Fibroblast of skin of right quadriceps (primary cell): ENCODE measurements at regions not wholly inside any gene's neighbourhood (a gene's known extent, or its start where the extent isn't known, plus 50 kb on each side); places are given as distances from the start of the nearest gene placed in this dataset.

Experiments
- DNase-seq: peaks from one replicate; pipeline ENCODE4 v3.0.0-alpha.2; 2013

DNA sequence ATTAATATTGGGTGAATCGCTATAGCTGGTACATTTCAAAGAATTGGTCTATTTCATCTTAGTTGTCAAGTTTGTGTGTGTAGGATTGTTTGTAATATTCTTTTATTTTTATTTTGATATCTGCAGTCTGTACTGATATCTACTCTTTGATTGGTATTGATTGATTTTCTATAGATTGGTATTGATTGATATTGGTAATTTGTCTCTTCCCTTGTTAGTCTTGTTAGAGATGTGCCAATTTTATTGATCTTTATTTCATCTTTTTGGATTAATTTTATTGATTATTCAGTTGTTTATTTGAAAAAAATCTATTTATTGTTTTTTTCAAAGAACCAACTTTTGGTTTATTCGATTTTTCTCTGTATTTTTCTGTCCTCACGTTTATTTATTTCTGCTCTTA is 61.4 kb downstream of the TM2D3 start:
- DNase-seq = no peak

DNA sequence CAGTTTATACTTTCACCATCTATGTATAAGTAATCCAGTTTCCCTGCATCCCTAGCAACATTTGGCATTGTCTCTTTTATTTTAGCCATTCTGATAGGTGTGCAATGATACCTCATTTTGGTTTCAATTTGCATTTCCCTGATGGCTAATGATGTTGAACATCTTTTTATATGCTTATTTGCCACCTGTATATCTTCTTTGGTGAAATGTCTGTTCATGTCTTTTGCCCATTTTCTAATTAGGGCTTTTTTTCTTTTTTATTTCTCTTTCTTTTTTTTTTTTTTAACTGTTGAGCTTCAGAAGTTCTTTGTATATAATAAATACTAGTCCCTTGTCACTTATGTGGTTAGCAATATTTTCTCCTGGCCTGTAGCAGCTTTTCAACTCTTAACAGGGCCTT is 68.9 kb downstream of the TM2D3 start:
- DNase-seq = no peak

DNA sequence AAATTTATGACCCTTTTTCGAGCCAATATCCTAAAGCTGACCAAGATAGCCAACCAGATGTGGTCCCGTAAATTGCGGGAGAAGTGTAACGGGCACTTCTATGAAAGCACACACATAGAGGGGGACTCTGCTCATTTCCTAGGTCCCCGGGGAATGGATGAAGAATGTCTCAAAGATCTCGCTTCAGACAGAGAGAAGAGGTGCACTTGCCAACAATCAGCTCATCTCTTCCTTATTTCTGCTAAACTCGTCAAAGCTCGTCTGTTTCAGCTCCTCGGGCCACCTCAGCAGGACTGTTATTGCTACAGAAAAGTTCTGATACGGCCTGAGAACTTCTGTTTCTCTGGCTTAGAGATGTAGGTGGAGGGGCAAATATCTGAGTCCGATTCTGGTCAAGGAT is 71.8 kb downstream of the TM2D3 start:
- no peak for DNase-seq

DNA sequence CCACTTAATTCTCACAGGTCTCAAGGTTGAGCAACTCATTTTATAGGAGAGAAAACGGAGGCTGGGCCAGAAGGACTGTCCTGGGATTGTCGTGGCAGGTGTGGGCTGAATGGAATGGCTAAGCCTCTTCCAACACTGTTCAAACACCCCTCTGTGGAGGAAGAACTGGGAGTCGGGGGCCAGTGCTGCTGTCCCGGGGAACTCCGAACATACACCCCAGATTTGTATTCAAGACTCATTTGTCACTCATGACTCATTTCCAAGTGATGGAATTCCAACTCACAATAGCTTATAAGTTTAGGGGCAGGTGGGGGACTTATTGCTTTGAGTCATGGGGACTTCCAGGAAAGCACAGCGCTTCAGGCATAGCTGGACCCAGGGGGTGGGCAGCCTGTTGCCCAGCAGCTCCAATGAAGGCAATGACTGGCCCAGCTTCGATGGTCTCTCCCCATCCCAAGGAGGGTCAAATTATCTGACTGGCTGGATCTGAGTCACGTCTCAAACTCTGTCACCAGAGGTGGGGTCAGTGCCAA is 72.5 kb downstream of the TM2D3 start:
- peak; percentile 54 for DNase-seq

DNA sequence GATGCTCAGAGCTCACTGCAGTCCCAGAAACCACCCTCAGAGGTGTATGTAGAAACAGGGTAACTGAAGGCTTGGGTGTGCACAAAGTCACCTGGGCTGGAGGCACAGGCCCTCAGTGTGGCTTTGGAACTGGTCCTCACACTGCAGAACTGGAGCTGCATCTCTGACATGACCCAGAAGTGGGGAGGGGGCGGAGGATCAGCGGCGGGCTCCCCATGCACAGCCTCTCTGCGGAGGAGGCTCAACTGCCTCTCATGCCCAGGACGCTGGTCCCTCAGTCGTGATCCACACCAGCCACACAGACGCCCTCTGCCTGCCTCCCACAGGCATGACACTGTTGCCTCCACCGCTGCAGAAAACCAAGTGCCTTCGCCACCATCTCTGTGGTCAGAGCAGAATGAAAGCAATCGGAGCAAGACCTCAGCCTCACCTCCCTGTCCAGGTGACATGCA is 73.7 kb downstream of the TM2D3 start:
- DNase-seq = no peak

DNA sequence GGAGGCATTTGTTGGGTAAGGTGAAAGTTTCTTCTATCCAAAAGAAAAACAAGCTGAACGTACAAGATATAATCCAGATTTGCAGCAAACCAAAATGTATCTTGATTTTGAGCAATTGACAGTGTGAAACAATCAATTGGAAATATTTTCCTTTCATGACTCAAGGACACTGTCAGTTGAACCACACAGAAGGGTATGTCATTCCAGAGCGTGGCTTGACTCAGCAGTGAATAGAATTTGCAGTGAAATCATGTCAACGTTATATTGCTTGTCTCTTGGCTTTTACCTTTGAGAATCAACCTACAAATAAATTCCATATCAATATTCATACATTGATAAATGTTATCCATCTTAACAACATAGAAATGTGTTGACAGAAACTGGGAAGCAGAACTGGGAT is 78.2 kb downstream of the TM2D3 start:
- no peak for DNase-seq

DNA sequence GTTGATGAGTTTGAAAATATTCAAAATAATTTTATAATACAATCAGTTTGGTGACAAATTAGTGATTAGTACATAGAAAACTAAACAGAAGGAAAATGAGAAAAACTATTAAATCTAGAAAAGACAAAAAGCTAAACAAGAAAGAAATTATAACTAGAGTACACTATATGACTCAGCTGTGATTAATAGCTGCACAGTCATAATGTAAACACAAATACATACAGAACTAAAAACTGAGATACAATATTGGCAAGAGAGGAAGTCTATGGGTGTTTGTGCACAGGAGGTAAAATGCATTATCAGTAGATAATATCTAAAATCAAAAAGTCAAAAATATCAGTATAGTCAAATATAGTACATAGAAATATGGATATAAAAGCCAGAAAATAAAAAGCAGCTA is 80.7 kb upstream of the PCSK6 start:
- DNase-seq = no peak

DNA sequence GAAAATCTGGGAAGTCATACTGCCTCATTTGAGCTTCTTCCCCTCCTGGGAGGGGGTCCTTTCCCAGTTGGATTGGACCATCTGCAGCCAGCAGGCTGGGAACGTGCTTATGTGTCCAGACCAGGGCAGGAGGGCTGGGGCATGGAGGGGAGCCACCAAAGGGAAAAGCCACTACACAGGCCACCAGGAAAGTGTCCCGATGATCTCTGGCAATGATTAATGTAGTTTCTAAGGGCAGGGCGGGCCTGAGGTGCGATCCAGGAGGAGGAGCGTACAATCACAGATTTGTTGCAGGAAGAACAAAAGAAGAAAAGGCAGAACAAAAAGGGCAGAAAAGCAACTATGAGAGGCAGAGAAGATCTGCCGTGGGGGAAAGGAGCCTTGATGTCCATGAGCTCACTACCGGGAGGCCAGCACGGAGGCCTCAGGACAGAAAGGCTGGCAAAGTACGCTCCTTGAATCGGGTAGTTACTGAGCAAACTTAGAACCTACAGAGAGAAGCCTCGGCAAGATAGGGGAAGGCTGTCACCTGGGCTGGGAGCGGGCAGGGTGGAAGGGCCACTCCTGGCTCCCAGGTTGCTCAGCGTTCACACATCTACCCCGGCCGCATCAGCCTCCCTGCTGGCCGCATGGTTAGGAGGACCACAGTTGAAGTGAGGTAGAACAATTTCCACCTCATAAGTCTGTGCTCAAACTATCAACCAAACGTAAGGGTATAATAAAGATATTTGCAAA is 79.5 kb upstream of the PCSK6 start:
- DNase-seq = no peak

DNA sequence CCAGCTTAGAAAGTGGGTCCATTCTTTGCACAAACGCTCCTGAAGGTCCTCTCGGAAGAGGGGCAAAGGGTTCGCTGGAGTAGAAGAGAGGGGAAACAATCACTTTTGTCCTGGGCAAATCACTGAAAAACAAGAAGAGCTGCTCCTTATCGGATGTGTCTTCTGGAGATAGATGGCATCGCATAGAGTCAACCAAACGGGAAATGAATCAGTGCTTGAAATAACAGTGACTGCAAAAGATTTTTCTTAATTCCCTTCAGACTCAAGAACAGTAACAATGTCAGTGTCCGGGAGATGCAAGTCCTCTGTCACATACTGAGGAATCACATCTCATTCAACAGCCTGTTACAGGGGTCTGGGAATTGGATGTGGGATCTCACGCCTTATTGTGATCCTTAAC is 78.8 kb upstream of the PCSK6 start:
- DNase-seq = no peak

DNA sequence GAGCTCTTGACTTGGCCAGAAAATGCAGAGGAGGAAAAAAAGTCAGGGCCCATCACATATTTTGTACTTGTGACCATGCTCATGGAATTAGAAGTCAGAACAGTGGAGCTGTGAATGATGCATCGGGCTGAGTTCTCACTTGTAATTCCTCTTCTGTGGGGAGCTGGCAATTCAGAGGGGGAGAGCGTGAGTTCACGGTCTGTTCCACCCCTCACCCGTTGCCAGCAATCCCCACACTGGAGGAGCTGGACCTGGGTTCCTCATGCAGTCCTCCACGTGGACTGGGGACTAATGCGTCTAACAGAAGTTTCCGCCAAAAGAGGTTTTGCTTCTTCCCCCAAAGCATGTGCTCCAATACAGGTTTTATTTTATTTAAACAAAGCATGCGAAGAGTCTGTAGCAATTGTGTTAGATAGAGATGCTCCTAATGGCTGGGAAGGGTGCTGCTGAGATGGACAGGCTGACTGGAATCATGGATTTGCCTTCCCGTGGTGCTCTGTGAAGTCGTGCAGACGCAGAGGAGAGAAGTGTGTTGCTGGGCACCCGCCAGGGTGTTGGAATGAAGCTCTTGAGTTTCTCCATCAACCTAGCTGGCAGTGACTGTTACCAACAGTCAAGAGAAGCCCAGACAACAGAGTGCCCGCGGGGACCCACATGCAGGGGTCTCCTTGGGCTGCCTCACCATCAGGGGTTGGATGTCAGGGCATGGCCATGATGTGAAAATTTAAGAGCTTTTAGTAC is 77.4 kb upstream of the PCSK6 start:
- no peak for DNase-seq

DNA sequence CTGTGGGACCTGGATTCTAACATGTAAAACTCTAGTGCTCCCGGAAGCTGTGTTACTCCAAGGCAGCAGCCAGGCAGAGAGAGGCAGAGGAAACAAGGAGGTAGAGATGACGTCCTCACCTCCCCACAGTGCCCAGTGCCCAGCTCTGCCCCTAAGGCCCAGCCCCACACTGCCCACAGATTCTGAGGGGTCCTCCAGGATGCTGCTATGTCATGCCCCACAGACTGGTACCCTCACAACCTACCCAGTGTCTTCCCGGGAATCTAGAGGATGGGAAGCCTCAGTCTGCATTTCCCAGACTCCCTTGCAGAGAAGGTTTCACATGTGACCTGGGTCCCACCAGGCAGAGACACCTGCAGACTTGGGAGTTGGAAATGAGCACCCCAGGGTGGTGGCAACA is 75.9 kb upstream of the PCSK6 start:
- no peak for DNase-seq

DNA sequence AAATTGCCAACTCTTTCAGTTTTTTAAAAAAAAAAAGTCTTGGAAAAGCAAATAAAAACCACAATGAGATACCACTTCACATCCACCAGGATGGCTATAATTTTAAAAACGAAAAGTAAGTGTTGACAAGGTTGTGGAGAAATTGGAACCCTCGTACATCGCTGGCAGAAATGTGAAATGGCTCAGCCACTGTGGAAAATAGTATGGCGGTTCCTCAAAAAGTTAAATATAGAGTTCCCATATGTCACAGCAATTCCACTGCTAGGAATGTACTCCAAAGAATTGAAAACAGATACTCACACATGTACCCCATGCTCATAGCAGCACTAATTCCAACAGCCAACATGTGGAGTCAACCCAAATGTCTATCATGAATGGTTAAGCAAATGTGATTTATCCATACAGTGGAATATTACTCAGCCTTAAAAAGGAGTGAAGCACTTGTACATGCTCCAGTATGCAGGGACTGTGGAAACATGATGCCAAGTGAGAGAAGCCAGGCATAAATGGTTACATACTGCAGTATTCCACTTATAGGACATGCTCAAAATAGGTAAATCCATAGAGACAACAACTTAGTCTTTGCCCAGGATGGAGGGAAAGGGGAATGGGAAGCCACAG is 73.8 kb upstream of the PCSK6 start:
- peak; percentile 31 for DNase-seq

DNA sequence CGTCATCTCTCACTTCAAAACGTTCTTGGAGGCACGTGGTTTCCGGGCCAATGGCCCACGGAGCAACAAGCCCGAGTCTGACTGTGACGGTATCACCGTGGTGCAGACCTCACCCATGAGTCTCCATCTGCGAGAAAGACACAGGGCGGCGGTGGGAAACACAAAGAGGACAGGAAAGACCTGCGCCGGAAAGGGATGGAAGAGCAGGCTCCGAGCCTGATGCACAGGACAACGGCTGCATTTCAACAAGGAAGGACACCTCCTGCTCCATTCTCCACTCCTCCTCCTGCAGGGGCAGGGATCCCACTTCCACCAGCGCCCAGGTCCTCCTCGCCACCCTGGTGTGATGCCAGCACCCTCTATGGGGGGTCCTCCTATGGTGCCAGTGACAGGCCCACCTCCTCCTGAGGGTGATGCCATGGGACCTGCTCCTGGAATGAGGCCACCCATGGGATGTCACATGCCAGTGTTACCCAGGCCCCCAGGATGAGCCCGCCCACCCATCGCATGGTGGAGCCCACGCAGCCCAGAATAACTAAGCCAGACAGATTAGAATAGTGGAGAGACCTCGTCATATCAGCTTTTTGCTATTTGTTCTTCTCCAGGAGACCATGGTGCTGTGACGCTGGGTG is 73.0 kb upstream of the PCSK6 start:
- no peak for DNase-seq

DNA sequence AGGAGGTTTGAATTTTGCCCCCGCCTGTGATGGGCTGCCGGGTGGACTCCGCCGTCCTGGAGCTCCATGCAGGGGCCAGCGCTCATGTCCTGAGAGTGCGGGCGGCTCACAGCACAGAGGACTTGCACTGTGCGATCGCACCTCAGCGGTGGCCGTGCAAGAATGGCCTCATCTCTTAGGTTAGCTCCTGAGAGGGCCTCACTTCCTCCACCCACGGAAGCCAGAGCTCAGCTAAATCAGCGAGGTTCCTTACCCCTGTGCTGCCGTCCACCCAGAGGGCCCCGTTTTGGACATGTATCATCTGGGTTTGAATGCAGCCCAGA is 72.0 kb upstream of the PCSK6 start:
- DNase-seq = no peak

DNA sequence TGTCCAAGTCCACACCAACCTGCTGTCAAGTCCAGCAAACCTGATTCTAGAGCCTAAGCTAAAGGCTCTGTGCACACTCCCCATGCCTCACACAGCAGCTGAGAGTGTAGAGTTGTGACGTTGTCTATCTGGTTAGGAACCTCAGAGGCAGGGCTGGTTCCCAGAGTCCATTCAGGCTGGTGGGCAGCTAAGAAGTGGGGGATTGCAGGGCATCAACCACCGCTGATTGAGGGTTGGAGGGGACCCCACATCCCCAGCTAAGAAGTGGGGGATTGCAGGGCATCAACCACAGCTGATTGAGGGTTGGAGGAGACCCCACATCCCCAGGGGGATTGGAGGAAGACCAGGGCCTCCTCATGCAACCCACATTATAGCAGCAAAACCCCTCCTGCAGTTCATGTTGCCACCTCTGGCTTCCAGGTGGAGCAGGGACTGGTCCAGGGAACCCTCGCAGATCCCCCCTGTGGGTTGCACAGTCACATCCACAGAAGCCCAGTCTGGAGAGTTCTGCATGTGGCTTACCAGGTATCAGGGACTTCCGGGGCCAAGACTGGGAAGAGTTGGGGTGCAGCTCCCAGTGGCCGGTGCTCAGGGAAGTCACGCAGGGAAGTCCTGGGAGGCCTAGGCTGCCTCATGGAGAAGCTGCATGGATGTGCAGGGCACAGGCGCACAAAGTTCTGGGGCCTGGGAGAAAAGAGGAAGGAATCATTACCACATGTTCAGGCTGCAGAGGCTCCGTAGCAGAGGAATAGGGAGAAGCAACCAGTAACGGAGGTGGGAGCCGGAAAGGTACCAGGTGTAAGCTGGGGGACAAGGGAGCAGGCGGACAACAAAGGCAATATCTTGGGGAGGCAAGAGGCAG is 71.4 kb upstream of the PCSK6 start:
- no peak for DNase-seq

DNA sequence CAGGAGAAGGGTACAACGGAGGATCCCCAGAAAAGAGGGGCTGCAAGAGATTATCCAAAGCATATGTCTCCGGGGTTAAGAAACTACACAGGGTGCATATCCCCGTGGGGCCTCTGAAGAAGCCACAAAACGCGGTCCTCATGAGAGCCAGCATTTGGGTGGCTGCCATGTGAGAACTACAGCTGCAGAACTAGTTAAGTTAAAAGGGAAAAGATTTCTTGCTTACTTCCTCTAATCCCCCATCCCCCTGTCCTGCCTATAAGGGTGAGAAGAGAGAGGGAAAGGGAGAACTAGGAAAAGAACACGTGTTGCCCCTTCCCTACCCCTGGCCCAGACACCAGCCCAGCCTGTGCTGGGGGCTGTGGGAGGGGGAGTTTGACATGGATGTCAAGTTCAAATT is 70.4 kb upstream of the PCSK6 start:
- no peak for DNase-seq

DNA sequence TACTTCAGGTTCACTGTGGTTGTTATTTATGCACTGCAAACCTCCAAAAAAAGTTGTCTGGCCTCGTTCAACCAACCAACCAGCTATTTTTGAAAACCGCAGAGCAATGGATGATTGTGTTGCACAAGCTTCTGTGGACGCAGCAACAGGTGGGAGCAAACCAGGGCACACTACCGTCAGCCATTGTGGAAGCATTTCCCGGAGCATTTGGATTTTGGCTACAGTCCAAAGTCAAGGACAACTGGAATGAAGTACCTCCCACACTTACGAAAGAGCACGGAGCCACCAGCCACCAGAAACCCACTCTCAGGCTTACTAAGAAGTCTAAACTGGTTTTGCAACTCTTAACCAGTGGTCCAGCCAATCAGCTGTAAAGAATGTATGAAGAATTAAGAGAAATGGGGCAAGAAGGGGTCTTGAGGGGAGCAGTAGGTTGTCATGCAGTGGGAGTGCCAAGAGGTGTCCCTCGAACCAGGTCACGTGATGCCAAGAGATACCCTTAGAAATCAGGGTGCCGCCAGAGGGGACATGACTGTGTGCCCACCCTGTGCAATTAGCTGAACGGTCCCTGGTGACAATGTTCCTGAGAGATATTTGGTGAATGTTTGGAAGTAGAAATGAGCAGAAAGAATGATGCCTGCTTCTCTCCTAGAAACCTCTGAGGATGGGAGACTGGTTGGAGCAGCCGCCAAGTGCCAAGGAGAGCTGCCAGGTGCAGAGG is 68.9 kb upstream of the PCSK6 start:
- DNase-seq = no peak

DNA sequence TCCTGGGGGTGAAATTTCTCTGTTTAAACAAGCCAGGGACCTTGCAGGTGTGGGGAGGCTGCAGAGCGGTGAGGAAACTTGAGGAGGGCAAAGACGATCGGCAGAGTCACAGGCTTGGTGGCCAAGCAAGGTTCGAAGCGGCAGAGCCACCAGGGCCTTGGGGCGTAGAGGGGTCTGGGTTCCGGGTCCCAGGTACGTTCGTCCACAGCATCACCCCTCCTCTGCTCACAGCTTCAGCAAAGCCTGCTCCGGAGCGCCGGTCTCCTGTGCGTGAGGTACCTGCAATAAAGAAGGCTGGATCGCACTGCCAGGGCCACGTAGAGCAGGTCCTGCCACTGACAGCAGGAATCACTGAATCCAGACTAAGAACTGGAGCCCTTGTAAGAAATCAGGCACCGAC is 66.8 kb upstream of the PCSK6 start:
- no peak for DNase-seq

DNA sequence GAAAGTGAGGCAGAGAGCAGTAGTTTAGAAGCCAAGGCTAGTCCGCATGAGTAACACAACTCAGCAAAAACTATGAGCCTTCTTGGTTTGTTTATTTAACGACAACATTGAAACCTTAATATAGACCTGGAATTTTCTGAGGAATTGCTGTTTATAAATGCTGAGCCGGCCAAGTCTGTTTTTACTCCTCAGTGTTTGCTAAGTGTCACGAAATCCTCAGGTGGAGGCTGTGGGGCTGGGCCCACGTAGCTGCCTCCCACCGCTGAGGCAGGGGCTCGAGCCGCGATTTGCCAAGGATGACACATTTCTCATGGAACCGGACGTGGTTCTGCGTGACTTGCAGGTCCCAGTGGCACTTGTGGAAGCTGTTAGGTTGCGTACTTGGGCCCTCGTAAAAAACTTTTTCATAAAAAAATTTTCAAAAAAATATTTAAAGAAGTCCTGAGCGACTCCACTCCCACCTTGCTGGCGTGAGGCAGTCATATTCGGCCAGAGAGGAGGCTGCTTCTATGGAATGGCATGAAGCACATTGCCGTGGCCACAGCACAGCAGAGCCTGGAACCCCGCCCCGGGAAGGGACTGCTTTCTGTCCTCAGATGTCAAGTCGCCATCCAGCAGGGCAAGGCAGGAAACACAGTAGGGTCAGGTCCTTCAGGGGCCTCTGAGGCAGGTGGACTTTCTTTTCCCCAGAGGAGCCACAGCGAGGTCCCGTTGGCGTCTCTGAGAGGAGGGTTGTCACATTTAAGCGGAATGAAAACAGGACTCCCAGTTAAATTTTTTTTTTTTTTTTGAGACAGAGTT is 64.8 kb upstream of the PCSK6 start:
- no peak for DNase-seq

DNA sequence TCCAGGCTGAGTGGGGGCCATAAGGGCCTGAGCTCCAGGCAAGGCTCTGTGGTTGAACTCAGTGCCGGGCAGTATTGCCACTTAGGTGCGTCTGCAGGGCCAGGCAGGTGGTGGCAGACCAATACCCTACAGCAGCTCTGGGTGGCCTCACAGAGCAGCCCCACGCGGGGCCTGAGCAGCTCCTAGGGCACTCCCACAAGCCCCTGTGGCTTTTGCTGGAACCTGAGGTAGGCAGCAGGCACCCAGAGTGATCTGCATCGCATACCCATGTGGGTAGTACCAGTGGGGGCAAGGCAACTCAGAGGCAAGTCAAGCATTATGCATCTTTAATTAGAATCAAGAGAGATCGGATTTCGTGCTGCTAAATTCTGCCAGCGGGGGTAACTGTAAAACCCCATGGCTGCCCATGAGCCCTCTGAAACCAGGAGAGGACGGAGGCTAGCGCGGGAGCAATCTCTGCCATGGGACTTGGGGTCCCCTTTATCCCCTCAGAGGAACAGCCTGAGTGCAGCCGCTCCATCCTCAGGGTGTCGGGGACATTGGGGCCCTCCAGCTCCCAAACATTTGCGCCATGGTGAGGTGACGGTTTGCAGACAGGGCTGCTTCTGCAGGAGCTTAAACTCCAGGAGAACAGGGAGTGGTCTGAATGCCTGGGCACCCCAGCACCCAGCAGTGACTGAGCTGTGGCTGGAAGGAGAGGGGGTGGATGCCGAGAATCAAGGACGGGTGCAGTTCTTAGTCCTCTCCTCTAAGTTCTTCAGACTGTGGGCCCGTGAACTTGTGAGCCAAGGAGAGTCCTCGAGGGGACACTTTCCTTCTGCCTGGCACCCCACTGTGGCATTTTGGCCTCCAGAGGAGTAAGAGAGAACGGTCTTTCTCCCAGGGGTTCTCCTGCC is 62.4 kb upstream of the PCSK6 start:
- DNase-seq = no peak
